SK-N-SH (cell line): ENCODE measurements at regions not wholly inside any gene's neighbourhood (a gene's known extent, or its start where the extent isn't known, plus 50 kb on each side); places are given as distances from the start of the nearest gene placed in this dataset.

Source experiments
- CTCF ChIA-PET: fragments of 300-600, 350-600 bp; formaldehyde crosslinking; extraction: SDS; loops from one replicate; lab custom pipeline; 2021; lab: Yijun Ruan, JAX
- POLR2A ChIA-PET: fragments of 350-600 bp; sonication (Branson Sonifier 250); formaldehyde crosslinking; extraction: SDS; loops from one replicate; lab custom pipeline; 2020; ENCODE audit warnings: antibody characterized with exemption, inconsistent platforms; lab: Yijun Ruan, JAX
- DNase-seq: peaks from one replicate; pipeline ENCODE4 v3.0.0; 2012
- H2AFZ ChIP-seq: fragments of 200-600 bp; sonication (generic); 2 replicates; pipeline ENCODE4 v1.8.1; 2016; ENCODE audit warnings: antibody characterized with exemption, mild to moderate bottlenecking, low read depth
- H3F3A ChIP-seq: fragments of 200-600 bp; sonication (generic); replicated peaks from 2 replicates; pipeline ENCODE3; 2016; ENCODE audit warnings: antibody characterized with exemption, mild to moderate bottlenecking; ENCODE audit not compliant: insufficient read depth
- H3K27ac ChIP-seq, 2 experiments: fragments of 200-500 bp in 1 of 2; fragments of 200-600 bp in 1 of 2; sonication (Bioruptor generic) in 1 of 2; sonication (generic), shearing (Covaris generic) in 1 of 2; 2 replicates each; pipeline versions ENCODE4 v1.5.1 to v1.6.1; 2014 to 2016; ENCODE audit warnings: low read depth in 2 of 2, inconsistent platforms in 1 of 2, low read length in 1 of 2, mild to moderate bottlenecking in 1 of 2, mixed read lengths in 1 of 2
- H3K27me3 ChIP-seq: fragments of 200-600 bp; sonication (generic), shearing (Covaris generic); 2 replicates; pipeline ENCODE4 v1.6.1; 2016; ENCODE audit warnings: mixed run types; ENCODE audit not compliant: insufficient read depth
- H3K36me3 ChIP-seq, 2 experiments: fragments of 200-500 bp in 1 of 2; fragments of 200-600 bp in 1 of 2; sonication (Bioruptor generic) in 1 of 2; sonication (generic) in 1 of 2; replicated peaks in 1 of 2; 2 replicates each; pipeline versions ENCODE3 to v1.5.1; 2014 to 2016; ENCODE audit warnings: low read length in 1 of 2, mild to moderate bottlenecking in 1 of 2; ENCODE audit not compliant: insufficient read depth in 2 of 2, control insufficient read depth in 1 of 2
- H3K4me1 ChIP-seq, 2 experiments: fragments of 200-500 bp in 1 of 2; fragments of 200-600 bp in 1 of 2; sonication (Bioruptor generic) in 1 of 2; sonication (generic), shearing (Covaris generic) in 1 of 2; 2 replicates each; pipeline versions ENCODE4 v1.5.1 to v1.6.1; 2014 to 2016; ENCODE audit warnings: low read depth in 1 of 2, low read length in 1 of 2, mixed run types in 1 of 2; ENCODE audit not compliant: insufficient read depth in 2 of 2, control insufficient read depth in 1 of 2
- H3K4me2 ChIP-seq: fragments of 200-600 bp; sonication (generic), shearing (Covaris generic); 2 replicates; pipeline ENCODE4 v1.6.1; 2017; ENCODE audit warnings: mixed run types
- H3K4me3 ChIP-seq, 2 experiments: fragments of 200-500 bp in 1 of 2; fragments of 200-600 bp in 1 of 2; sonication (Bioruptor generic) in 1 of 2; sonication (generic), shearing (Covaris generic) in 1 of 2; 2 replicates each; pipeline versions ENCODE4 v1.5.1 to v1.8.1; 2014 to 2016; ENCODE audit warnings: low read depth in 2 of 2, inconsistent platforms in 1 of 2, low read length in 1 of 2, mild to moderate bottlenecking in 1 of 2, mixed read lengths in 1 of 2, moderate library complexity in 1 of 2
- H3K79me2 ChIP-seq: fragments of 200-600 bp; sonication (generic); 2 replicates; pipeline ENCODE4 v1.8.1; 2017; ENCODE audit warnings: mild to moderate bottlenecking; ENCODE audit not compliant: insufficient read depth
- H3K9ac ChIP-seq: fragments of 200-600 bp; sonication (generic); 2 replicates; pipeline ENCODE4 v1.6.1; 2017; ENCODE audit warnings: mixed run types
- H3K9me2 ChIP-seq: fragments of 200-600 bp; sonication (generic); 2 replicates; pipeline ENCODE4 v1.6.1; 2017; ENCODE audit warnings: mixed run types
- H3K9me3 ChIP-seq: fragments of 200-600 bp; sonication (generic); 2 replicates; pipeline ENCODE4 v1.6.1; 2017; ENCODE audit warnings: mixed run types, mild to moderate bottlenecking, moderate library complexity
- H4K20me1 ChIP-seq: fragments of 200-600 bp; sonication (generic); 2 replicates; pipeline ENCODE4 v1.6.1; 2017; ENCODE audit warnings: mild to moderate bottlenecking, mixed run types; ENCODE audit not compliant: insufficient read depth
- ELF1 ChIP-seq: IDR thresholded peaks from 2 replicates; pipeline ENCODE4 v1.4.0; 2012
- EP300 ChIP-seq, 2 experiments: IDR thresholded peaks; 2 replicates each; pipeline versions ENCODE4 v1.4.0 to v1.6.1; 2012; ENCODE audit warnings: borderline replicate concordance in 1 of 2, low read depth in 1 of 2, low read length in 1 of 2
- EZH2phosphoT487 ChIP-seq: fragments of 200-600 bp; sonication (generic); IDR thresholded peaks from 2 replicates; pipeline ENCODE4 v1.6.1; 2017; ENCODE audit warnings: low read depth, mixed run types, mild to moderate bottlenecking, antibody characterized with exemption, moderate library complexity, borderline replicate concordance
- FOSL2 ChIP-seq: IDR thresholded peaks from 2 replicates; pipeline ENCODE4 v1.4.0; 2012; ENCODE audit warnings: low read depth, mild to moderate bottlenecking, moderate library complexity, borderline replicate concordance
- FOXM1 ChIP-seq: IDR thresholded peaks from 2 replicates; pipeline ENCODE4 v1.4.0; 2012; ENCODE audit warnings: low read depth, mild to moderate bottlenecking
- JUND ChIP-seq: IDR thresholded peaks from 2 replicates; pipeline ENCODE4 v1.4.0; 2012
- MXI1 ChIP-seq: IDR thresholded peaks from 2 replicates; pipeline ENCODE4 v1.6.1; 2012; ENCODE audit warnings: mild to moderate bottlenecking, low read depth, low read length, improper control_type of control experiment
- NFIC ChIP-seq: IDR thresholded peaks from 2 replicates; pipeline ENCODE4 v1.4.0; 2012; ENCODE audit warnings: borderline replicate concordance
- NRF1 ChIP-seq: IDR thresholded peaks from 2 replicates; pipeline ENCODE4 v1.6.1; 2012; ENCODE audit warnings: low read depth, mild to moderate bottlenecking, low read length
- RAD21 ChIP-seq: IDR thresholded peaks from 2 replicates; pipeline ENCODE4 v1.6.1; 2012; ENCODE audit warnings: mild to moderate bottlenecking, low read length
- RCOR1 ChIP-seq: fragments of 150-350 bp; IDR thresholded peaks from 2 replicates; pipeline ENCODE4 v1.6.1; 2017; ENCODE audit warnings: antibody characterized with exemption, low read length
- RFX5 ChIP-seq: IDR thresholded peaks from 2 replicates; pipeline ENCODE4 v1.6.1; 2012; ENCODE audit warnings: mild to moderate bottlenecking, improper control_type of control experiment, low read length
- TAF1 ChIP-seq: IDR thresholded peaks from 2 replicates; pipeline ENCODE4 v1.6.1; 2012; ENCODE audit warnings: low read depth, mild to moderate bottlenecking, low read length, moderate library complexity, borderline replicate concordance
- TCF12 ChIP-seq: IDR thresholded peaks from 2 replicates; pipeline ENCODE4 v1.4.0; 2012
- WGBS: methylation state at CpG from one replicate; pipeline ENCODE4 v1.1.6; 2017; ENCODE audit warnings: low lambda C conversion rate; 5-methylcytosine and 5-hydroxymethylcytosine counted together
- TF ChIP-seq, protein P1 (sequence below): IDR thresholded peaks from 2 replicates; pipeline ENCODE4; 2012
- TF ChIP-seq, protein P2 (sequence below): fragments of 150-350 bp; IDR thresholded peaks from 2 replicates; pipeline ENCODE4 v1.6.1; 2017; ENCODE audit warnings: antibody characterized with exemption, low read length, low read depth, borderline replicate concordance
- TF ChIP-seq, protein P3 (sequence below): IDR thresholded peaks from 2 replicates; pipeline ENCODE4 v1.4.0; 2012; ENCODE audit warnings: low read depth, borderline replicate concordance
- TF ChIP-seq, protein P4 (sequence below): IDR thresholded peaks from 2 replicates; pipeline ENCODE4 v1.4.0; 2012; ENCODE audit warnings: low read depth, borderline replicate concordance

DNA sequence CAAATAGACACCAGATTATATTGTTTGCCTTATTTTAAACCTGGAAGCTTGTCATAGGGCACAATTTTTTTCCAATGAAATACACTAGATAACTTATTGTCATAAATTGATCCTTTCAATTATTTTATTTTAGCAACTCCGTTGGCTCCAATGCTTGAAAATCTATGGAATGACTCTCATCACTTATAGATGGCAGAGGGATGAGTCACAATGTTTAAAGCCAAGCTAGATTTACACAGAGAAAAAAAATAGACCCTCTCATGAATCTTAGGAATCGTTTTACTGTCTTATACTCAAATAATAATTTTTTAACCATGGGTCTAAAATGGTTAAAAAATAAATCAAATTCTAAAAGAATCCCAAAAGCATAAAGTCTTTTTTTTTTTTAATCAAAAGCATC lies 1276.6 kb upstream of the FLRT2 start:
- H3K4me3 ChIP-seq = no peak overlapping the region
- ChIA-PET POLR2A (no interaction called here), CTCF (interaction anchor here (0.7 kb wide), 1 partner anchor 471 kb away, joined by 4 read pairs; no protein-coding TSS in a partner anchor)
- H3K9me2 ChIP-seq = no peaks in the 10 kb centered on the region
- 6% methylated on average over 2 of the region's 2 CpGs for WGBS
- no peak overlapping the region for H3K4me2 ChIP-seq
- no peaks in the 10 kb centered on the region for H4K20me1 ChIP-seq
- no peaks in the 10 kb centered on the region for H3K9me3 ChIP-seq
- no peaks in the 10 kb centered on the region for H3K27me3 ChIP-seq
- H3K9ac ChIP-seq = no peak overlapping the region
- H3K36me3 ChIP-seq = no peaks in the 10 kb centered on the region
- H3K27ac ChIP-seq = no peak overlapping the region
- no peak overlapping the region for H2AFZ ChIP-seq
- H3K4me1 ChIP-seq = no peaks in the 10 kb centered on the region; a peak in 1 of 4 replicates
- H3K79me2 ChIP-seq = no peaks in the 10 kb centered on the region
- no peaks in the 10 kb centered on the region for H3F3A ChIP-seq
- DNase-seq = no peak
- no peak for TF ChIP-seq MXI1
- TF ChIP-seq RAD21 = no peak
- no peak for TF ChIP-seq NFIC
- TF ChIP-seq, protein P1, sequence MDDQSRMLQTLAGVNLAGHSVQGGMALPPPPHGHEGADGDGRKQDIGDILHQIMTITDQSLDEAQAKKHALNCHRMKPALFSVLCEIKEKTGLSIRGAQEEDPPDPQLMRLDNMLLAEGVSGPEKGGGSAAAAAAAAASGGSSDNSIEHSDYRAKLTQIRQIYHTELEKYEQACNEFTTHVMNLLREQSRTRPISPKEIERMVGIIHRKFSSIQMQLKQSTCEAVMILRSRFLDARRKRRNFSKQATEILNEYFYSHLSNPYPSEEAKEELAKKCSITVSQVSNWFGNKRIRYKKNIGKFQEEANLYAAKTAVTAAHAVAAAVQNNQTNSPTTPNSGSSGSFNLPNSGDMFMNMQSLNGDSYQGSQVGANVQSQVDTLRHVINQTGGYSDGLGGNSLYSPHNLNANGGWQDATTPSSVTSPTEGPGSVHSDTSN = no peak
- no peak for TF ChIP-seq FOXM1
- TF ChIP-seq TAF1 = no peak
- no peak for TF ChIP-seq EZH2phosphoT487
- TF ChIP-seq EP300 (IDR thresholded peaks at IDR 0.05; ENCODE audit: borderline replicate concordance in 1 of 2, low read depth in 1 of 2, low read length in 1 of 2) = no peak
- TF ChIP-seq FOSL2 = no peak
- TF ChIP-seq, protein P2, sequence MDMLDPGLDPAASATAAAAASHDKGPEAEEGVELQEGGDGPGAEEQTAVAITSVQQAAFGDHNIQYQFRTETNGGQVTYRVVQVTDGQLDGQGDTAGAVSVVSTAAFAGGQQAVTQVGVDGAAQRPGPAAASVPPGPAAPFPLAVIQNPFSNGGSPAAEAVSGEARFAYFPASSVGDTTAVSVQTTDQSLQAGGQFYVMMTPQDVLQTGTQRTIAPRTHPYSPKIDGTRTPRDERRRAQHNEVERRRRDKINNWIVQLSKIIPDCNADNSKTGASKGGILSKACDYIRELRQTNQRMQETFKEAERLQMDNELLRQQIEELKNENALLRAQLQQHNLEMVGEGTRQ = no peak
- no peak for TF ChIP-seq ELF1
- no peak for TF ChIP-seq RFX5
- TF ChIP-seq JUND = no peak
- TF ChIP-seq TCF12 = no peak
- no peak for TF ChIP-seq RCOR1
- TF ChIP-seq NRF1 = no peak
- TF ChIP-seq, protein P3, sequence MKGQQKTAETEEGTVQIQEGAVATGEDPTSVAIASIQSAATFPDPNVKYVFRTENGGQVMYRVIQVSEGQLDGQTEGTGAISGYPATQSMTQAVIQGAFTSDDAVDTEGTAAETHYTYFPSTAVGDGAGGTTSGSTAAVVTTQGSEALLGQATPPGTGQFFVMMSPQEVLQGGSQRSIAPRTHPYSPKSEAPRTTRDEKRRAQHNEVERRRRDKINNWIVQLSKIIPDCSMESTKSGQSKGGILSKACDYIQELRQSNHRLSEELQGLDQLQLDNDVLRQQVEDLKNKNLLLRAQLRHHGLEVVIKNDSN = no peak
- TF ChIP-seq, protein P4, sequence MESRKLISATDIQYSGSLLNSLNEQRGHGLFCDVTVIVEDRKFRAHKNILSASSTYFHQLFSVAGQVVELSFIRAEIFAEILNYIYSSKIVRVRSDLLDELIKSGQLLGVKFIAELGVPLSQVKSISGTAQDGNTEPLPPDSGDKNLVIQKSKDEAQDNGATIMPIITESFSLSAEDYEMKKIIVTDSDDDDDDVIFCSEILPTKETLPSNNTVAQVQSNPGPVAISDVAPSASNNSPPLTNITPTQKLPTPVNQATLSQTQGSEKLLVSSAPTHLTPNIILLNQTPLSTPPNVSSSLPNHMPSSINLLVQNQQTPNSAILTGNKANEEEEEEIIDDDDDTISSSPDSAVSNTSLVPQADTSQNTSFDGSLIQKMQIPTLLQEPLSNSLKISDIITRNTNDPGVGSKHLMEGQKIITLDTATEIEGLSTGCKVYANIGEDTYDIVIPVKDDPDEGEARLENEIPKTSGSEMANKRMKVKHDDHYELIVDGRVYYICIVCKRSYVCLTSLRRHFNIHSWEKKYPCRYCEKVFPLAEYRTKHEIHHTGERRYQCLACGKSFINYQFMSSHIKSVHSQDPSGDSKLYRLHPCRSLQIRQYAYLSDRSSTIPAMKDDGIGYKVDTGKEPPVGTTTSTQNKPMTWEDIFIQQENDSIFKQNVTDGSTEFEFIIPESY = no peak
